Liver (tissue), 8 donors: ENCODE measurements at regions not wholly inside any gene's neighbourhood (a gene's known extent, or its start where the extent isn't known, plus 50 kb on each side); places are given as distances from the start of the nearest gene placed in this dataset.

Experiments
- DNase-seq: peaks from one replicate; pipeline ENCODE4 v3.0.0-alpha.2; 2017; ENCODE audit warnings: low spot score
- H3K27ac ChIP-seq, 2 donors: one replicate each; pipeline ENCODE4 v1.7.0; 2013; ENCODE audit warnings: inconsistent platforms in 2 of 2, low read length in 2 of 2, control low read depth in 1 of 2, low read depth in 1 of 2, mild to moderate bottlenecking in 1 of 2
- H3K27me3 ChIP-seq, 4 donors: one replicate each; pipeline versions ENCODE4 v1.6.1 to v1.7.0; 2013; ENCODE audit warnings: low read length in 3 of 4, inconsistent platforms in 1 of 4, mild to moderate bottlenecking in 1 of 4, moderate library complexity in 1 of 4; ENCODE audit not compliant: control insufficient read depth in 4 of 4, insufficient read depth in 4 of 4
- H3K36me3 ChIP-seq, 4 donors: one replicate each; pipeline versions ENCODE4 v1.6.1 to v1.7.0; 2013; ENCODE audit warnings: low read length in 3 of 4, mild to moderate bottlenecking in 3 of 4, low read depth in 1 of 4, moderate library complexity in 1 of 4; ENCODE audit not compliant: control insufficient read depth in 4 of 4, insufficient read depth in 3 of 4
- H3K4me1 ChIP-seq, 4 donors: one replicate each; pipeline versions ENCODE4 v1.6.1 to v1.7.0; 2013; ENCODE audit warnings: low read length in 3 of 4, mild to moderate bottlenecking in 3 of 4, moderate library complexity in 1 of 4; ENCODE audit not compliant: control insufficient read depth in 4 of 4, insufficient read depth in 4 of 4
- H3K4me3 ChIP-seq, 3 donors: one replicate each; pipeline versions ENCODE4 v1.6.1 to v1.7.0; 2013; ENCODE audit warnings: low read length in 3 of 3, control low read depth in 1 of 3, low read depth in 1 of 3, mild to moderate bottlenecking in 1 of 3
- H3K9ac ChIP-seq, 2 donors: one replicate each; pipeline ENCODE4 v1.7.0; 2013; ENCODE audit warnings: low read length in 2 of 2, mild to moderate bottlenecking in 2 of 2, moderate library complexity in 2 of 2, control low read depth in 1 of 2, low read depth in 1 of 2
- H3K9me3 ChIP-seq, 4 donors: one replicate each; pipeline versions ENCODE4 v1.6.1 to v1.7.0; 2013; ENCODE audit warnings: low read length in 3 of 4; ENCODE audit not compliant: control insufficient read depth in 4 of 4
- CTCF ChIP-seq: fragments of 150-350 bp; IDR thresholded peaks from 2 replicates; pipeline ENCODE4 v1.5.1; 2017; ENCODE audit warnings: improper control_type of control experiment, low read depth, low read length; ENCODE audit not compliant: missing input control
- FOXA1 ChIP-seq: IDR thresholded peaks from 2 replicates; pipeline ENCODE4 v1.6.1; 2016; ENCODE audit warnings: antibody characterized with exemption
- FOXA2 ChIP-seq: IDR thresholded peaks from 2 replicates; pipeline ENCODE4 v1.6.1; 2016; ENCODE audit warnings: antibody characterized with exemption
- GABPA ChIP-seq, 2 donors: IDR thresholded peaks in 1 of 2; conservative IDR thresholded peaks in 1 of 2; 2 replicates each; pipeline ENCODE4 v1.6.1; 2016; ENCODE audit warnings: antibody characterized with exemption in 2 of 2, mild to moderate bottlenecking in 1 of 2, moderate library complexity in 1 of 2
- HNF4A ChIP-seq, 2 donors: conservative IDR thresholded peaks; 2 replicates each; pipeline ENCODE4 v1.6.1; 2016; ENCODE audit warnings: antibody characterized with exemption in 2 of 2, mild to moderate bottlenecking in 2 of 2
- HNF4G ChIP-seq: IDR thresholded peaks from 2 replicates; pipeline ENCODE4 v1.6.1; 2016; ENCODE audit warnings: antibody characterized with exemption
- JUND ChIP-seq, 2 donors: IDR thresholded peaks; 2 replicates each; pipeline ENCODE4 v1.6.1; 2016; ENCODE audit warnings: antibody characterized with exemption in 2 of 2
- NR2F2 ChIP-seq: IDR thresholded peaks from 2 replicates; pipeline ENCODE4 v1.6.1; 2016; ENCODE audit warnings: antibody characterized with exemption
- RAD21 ChIP-seq, 2 donors: IDR thresholded peaks; 2 replicates each; pipeline ENCODE4 v1.6.1; 2016; ENCODE audit warnings: antibody characterized with exemption in 2 of 2, mild to moderate bottlenecking in 2 of 2
- RXRA ChIP-seq, 2 donors: IDR thresholded peaks; 2 replicates each; pipeline ENCODE4 v1.6.1; 2017 to 2018; ENCODE audit warnings: antibody characterized with exemption in 2 of 2, mild to moderate bottlenecking in 1 of 2
- SP1 ChIP-seq: IDR thresholded peaks from 2 replicates; pipeline ENCODE4 v1.6.1; 2018; ENCODE audit warnings: antibody characterized with exemption, mild to moderate bottlenecking
- TAF1 ChIP-seq: conservative IDR thresholded peaks from 2 replicates; pipeline ENCODE4 v1.6.1; 2016; ENCODE audit warnings: antibody characterized with exemption, mild to moderate bottlenecking
- YY1 ChIP-seq: IDR thresholded peaks from 2 replicates; pipeline ENCODE4 v1.6.1; 2016; ENCODE audit warnings: antibody characterized with exemption, mild to moderate bottlenecking
- WGBS: extraction: QIAGEN DNeasy Blood & Tissue Kit; methylation state at CpG from one replicate; pipeline ENCODE4 v1.1.7; 2013; 5-methylcytosine and 5-hydroxymethylcytosine counted together
- TF ChIP-seq, protein P1 (sequence below): IDR thresholded peaks from 2 replicates; pipeline ENCODE4 v1.6.1; 2016; ENCODE audit warnings: antibody characterized with exemption
- TF ChIP-seq, protein P2 (sequence below): IDR thresholded peaks from 2 replicates; pipeline ENCODE4 v1.6.1; 2016; ENCODE audit warnings: antibody characterized with exemption, mild to moderate bottlenecking
- TF ChIP-seq, protein P3 (sequence below): IDR thresholded peaks from 2 replicates; pipeline ENCODE4 v1.6.1; 2016; ENCODE audit warnings: antibody characterized with exemption
- TF ChIP-seq, protein P4 (sequence below): IDR thresholded peaks from 2 replicates; pipeline ENCODE4 v1.6.1; 2016; ENCODE audit warnings: antibody characterized with exemption
- donor health status: healthy.
- donor health status: healthy.
- donor health status: healthy.
- donor health status: healthy.
- donor health status: healthy.

DNA sequence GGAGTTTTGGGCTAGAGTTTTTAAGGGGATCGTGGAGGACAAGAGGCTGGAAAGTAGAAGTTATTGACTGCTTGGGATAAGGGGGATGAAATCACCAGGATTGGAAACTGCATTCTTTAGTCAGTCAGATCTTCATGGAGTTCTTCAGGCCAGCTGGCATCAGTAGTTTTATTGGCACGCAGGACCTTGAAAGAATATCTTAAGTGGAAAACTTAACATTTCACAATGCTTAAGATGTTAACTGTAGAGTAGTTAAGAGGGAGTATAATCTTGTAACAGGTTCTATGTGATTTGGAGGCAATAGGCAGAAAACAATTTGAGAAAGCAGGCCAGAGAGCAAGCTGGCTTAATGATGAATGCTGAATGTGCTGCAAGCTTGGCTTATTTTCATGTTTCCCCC is 300.4 kb upstream of the KCNH7 start:
- Histone ChIP-seq H3K36me3 (no peaks in the 10 kb centered on the region), H3K4me3 (no peak overlapping the region), H3K4me1 (no peaks in the 10 kb centered on the region), H3K9me3 (peaks cover 0 to 6% (median 2%) of the 10 kb centered on the region in 4 donors), H3K27me3 (no peaks in the 10 kb centered on the region), H3K27ac (no peak overlapping the region), H3K9ac (no peak overlapping the region)
- no peak for DNase-seq
- 73% methylated on average over 2 of the region's 2 CpGs for WGBS
- TF ChIP-seq RAD21 (IDR thresholded peaks at IDR 0.05) (no peak), SP1 (no peak), HNF4A (conservative IDR thresholded peaks at IDR 0.05) (no peak), FOXA2 (no peak)
- TF ChIP-seq, protein P1, sequence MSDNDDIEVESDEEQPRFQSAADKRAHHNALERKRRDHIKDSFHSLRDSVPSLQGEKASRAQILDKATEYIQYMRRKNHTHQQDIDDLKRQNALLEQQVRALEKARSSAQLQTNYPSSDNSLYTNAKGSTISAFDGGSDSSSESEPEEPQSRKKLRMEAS, result no peak

GRCh38 chr2:163135256-163135655 is 296.7 kb upstream of the KCNH7 start:
- Histone ChIP-seq H3K27me3 (no peaks in the 10 kb centered on the region), H3K4me3 (no peak overlapping the region), H3K4me1 (no peaks in the 10 kb centered on the region), H3K9ac (no peak overlapping the region), H3K9me3 (peaks cover 0 to 6% (median 2%) of the 10 kb centered on the region in 4 donors), H3K36me3 (no peaks in the 10 kb centered on the region), H3K27ac (no peak overlapping the region)
- no peak for DNase-seq
- TF ChIP-seq CTCF (no peak), TAF1 (no peak)
- WGBS, result 79% methylated on average over 1 of the region's 1 CpG

DNA sequence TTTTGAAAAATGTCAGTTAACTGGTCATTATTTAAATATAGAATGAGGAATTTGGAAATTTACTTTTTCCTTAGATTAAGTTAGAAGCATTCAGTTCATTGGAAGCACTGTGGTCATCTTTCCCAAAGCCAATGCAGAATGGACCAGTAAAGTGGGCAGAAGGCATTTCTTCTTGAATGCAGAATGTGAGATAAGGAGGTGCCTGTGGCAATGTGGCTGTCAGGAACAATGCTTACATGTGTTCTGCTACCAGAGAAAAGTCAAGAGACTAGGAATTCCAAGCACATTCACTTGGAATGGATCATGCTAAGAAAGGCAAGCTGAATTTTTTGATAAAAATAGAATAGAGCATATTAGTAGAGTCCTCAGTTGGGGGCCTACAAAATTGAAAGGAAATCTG is 295.0 kb upstream of the KCNH7 start:
- no peak overlapping the region for H3K9ac ChIP-seq
- no peak overlapping the region for H3K27ac ChIP-seq
- no peaks in the 10 kb centered on the region for H3K27me3 ChIP-seq
- peaks cover 0 to 4% (median under 1%) of the 10 kb centered on the region in 4 donors for H3K9me3 ChIP-seq
- no peaks in the 10 kb centered on the region for H3K36me3 ChIP-seq
- TF ChIP-seq HNF4G, result no peak
- no peak for TF ChIP-seq SP1
- TF ChIP-seq JUND (IDR thresholded peaks at IDR 0.05), result no peak
- TF ChIP-seq GABPA (IDR thresholded peaks at IDR 0.05 in 1 of 2, conservative IDR thresholded peaks at IDR 0.05 in 1 of 2), result no peak
- TF ChIP-seq, protein P1, result no peak
- TF ChIP-seq TAF1, result no peak
- TF ChIP-seq RXRA (IDR thresholded peaks at IDR 0.05), result no peak
- TF ChIP-seq, protein P2, sequence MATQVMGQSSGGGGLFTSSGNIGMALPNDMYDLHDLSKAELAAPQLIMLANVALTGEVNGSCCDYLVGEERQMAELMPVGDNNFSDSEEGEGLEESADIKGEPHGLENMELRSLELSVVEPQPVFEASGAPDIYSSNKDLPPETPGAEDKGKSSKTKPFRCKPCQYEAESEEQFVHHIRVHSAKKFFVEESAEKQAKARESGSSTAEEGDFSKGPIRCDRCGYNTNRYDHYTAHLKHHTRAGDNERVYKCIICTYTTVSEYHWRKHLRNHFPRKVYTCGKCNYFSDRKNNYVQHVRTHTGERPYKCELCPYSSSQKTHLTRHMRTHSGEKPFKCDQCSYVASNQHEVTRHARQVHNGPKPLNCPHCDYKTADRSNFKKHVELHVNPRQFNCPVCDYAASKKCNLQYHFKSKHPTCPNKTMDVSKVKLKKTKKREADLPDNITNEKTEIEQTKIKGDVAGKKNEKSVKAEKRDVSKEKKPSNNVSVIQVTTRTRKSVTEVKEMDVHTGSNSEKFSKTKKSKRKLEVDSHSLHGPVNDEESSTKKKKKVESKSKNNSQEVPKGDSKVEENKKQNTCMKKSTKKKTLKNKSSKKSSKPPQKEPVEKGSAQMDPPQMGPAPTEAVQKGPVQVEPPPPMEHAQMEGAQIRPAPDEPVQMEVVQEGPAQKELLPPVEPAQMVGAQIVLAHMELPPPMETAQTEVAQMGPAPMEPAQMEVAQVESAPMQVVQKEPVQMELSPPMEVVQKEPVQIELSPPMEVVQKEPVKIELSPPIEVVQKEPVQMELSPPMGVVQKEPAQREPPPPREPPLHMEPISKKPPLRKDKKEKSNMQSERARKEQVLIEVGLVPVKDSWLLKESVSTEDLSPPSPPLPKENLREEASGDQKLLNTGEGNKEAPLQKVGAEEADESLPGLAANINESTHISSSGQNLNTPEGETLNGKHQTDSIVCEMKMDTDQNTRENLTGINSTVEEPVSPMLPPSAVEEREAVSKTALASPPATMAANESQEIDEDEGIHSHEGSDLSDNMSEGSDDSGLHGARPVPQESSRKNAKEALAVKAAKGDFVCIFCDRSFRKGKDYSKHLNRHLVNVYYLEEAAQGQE, result no peak
- TF ChIP-seq, protein P3, sequence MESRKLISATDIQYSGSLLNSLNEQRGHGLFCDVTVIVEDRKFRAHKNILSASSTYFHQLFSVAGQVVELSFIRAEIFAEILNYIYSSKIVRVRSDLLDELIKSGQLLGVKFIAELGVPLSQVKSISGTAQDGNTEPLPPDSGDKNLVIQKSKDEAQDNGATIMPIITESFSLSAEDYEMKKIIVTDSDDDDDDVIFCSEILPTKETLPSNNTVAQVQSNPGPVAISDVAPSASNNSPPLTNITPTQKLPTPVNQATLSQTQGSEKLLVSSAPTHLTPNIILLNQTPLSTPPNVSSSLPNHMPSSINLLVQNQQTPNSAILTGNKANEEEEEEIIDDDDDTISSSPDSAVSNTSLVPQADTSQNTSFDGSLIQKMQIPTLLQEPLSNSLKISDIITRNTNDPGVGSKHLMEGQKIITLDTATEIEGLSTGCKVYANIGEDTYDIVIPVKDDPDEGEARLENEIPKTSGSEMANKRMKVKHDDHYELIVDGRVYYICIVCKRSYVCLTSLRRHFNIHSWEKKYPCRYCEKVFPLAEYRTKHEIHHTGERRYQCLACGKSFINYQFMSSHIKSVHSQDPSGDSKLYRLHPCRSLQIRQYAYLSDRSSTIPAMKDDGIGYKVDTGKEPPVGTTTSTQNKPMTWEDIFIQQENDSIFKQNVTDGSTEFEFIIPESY, result no peak
- TF ChIP-seq, protein P4, sequence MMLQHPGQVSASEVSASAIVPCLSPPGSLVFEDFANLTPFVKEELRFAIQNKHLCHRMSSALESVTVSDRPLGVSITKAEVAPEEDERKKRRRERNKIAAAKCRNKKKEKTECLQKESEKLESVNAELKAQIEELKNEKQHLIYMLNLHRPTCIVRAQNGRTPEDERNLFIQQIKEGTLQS, result no peak
- TF ChIP-seq HNF4A (conservative IDR thresholded peaks at IDR 0.05), result no peak
- no peak for TF ChIP-seq CTCF
- no peak for TF ChIP-seq RAD21 (IDR thresholded peaks at IDR 0.05)
- no peak for TF ChIP-seq NR2F2
- no peak for TF ChIP-seq YY1
- no peak for TF ChIP-seq FOXA2
- TF ChIP-seq FOXA1, result no peak
- H3K4me1 ChIP-seq, result no peaks in the 10 kb centered on the region
- DNase-seq, result no peak
- no peak overlapping the region for H3K4me3 ChIP-seq
